ENCODE measurements at regions not wholly inside any gene's neighbourhood (a gene's known extent, or its start where the extent isn't known, plus 50 kb on each side); places are given as distances from the start of the nearest gene placed in this dataset.

GRCh38 chr6:50961611-50962010, 142.9 kb downstream of the TFAP2B start:
- no peak overlapping the region for H3K27ac Mint-ChIP-seq
- intact Hi-C loops (cut with micrococcal nuclease) = no loop called here
- CTCF ChIA-PET = no interaction called here
- TF ChIP-seq CTCF (IDR thresholded peaks at IDR 0.05) = no peak
- peaks cover 2% of the 10 kb centered on the region for H3K9me3 Mint-ChIP-seq
- no peaks in the 10 kb centered on the region for H3K36me3 Mint-ChIP-seq (ENCODE audit: low read depth)
- no peak for DNase-seq
- ATAC-seq (ENCODE audit: low read depth) = no peak
- H3K4me1 Mint-ChIP-seq = peaks cover 20% of the 10 kb centered on the region
- POLR2A ChIA-PET = no interaction called here
- no peak overlapping the region for H3K4me3 Mint-ChIP-seq
- H3K27me3 Mint-ChIP-seq = no peaks in the 10 kb centered on the region

DNA sequence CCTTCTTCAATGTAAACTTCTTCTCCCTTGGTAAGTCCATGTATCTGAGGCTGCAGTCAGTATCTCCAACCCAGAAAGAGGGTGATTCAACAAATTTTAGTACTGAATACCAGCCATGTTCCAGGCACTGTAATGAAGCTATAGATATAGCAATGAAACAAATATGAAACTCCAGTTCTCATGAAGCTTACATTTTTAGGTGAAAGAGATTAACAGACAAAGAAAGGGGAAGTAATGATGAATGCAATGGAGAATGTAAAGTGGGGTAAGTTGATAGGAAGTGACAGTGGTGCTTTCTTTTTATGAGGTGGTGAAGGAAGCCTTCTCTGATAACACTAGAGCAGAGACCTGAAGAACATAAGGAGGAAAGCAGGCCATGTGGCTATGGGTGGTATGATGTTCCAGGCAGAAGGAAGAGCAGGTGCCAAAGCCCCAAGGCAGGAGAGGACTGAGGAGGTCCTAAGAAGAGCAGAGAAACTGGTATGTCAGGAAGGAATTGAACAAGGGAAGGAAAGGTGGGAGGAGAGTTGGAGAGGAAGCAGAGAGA, 143.6 kb downstream of the TFAP2B start:
- Mint-ChIP-seq H3K36me3 (ENCODE audit: low read depth) (no peaks in the 10 kb centered on the region), H3K27me3 (no peaks in the 10 kb centered on the region), H3K4me1 (peaks cover 27% of the 10 kb centered on the region), H3K4me3 (no peak overlapping the region), H3K9me3 (peaks cover 2% of the 10 kb centered on the region), H3K27ac (no peak overlapping the region)
- CTCF ChIA-PET = no interaction called here
- DNase-seq (no peak), ATAC-seq (ENCODE audit: low read depth) (peak; percentile 34)
- intact Hi-C loops (cut with micrococcal nuclease) = no loop called here
- POLR2A ChIA-PET = no interaction called here
- TF ChIP-seq CTCF (IDR thresholded peaks at IDR 0.05) = no peak

GRCh38 chr6:50963952-50964351, 145.3 kb downstream of the TFAP2B start:
- peaks cover 2% of the 10 kb centered on the region for H3K9me3 Mint-ChIP-seq
- ATAC-seq (ENCODE audit: low read depth) = no peak
- no peak for DNase-seq
- TF ChIP-seq CTCF (IDR thresholded peaks at IDR 0.05) = no peak
- intact Hi-C loops (cut with micrococcal nuclease) = no loop called here
- no peak overlapping the region for H3K27ac Mint-ChIP-seq
- ChIA-PET CTCF (no interaction called here), POLR2A (no interaction called here)
- H3K27me3 Mint-ChIP-seq = no peaks in the 10 kb centered on the region
- H3K4me1 Mint-ChIP-seq = peaks cover 27% of the 10 kb centered on the region
- H3K36me3 Mint-ChIP-seq (ENCODE audit: low read depth) = no peaks in the 10 kb centered on the region
- no peak overlapping the region for H3K4me3 Mint-ChIP-seq

DNA sequence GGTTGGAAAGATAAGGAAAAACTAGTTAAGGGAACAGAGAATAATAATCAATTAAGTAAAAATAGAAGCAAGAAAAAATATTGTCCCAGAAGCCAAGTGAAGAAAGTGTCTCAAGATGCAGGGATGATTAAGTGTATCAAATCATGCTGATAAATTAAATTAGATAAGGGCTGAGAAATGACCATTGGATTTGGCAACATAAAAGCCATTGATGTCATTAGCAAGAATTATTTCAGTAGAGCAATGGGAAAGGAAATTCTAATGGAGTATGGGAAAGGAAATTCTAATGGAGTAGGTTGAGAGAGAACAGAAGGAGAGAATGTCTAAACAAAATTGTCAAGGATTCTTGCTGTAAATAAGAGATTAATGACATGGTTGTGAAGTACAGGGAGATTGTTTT, 146.8 kb downstream of the TFAP2B start:
- Mint-ChIP-seq H3K27ac (no peak overlapping the region), H3K9me3 (peaks cover 2% of the 10 kb centered on the region), H3K27me3 (no peaks in the 10 kb centered on the region), H3K36me3 (ENCODE audit: low read depth) (no peaks in the 10 kb centered on the region), H3K4me1 (peaks cover 27% of the 10 kb centered on the region), H3K4me3 (no peak overlapping the region)
- ATAC-seq (ENCODE audit: low read depth) (no peak), DNase-seq (no peak)
- POLR2A ChIA-PET = no interaction called here
- CTCF ChIA-PET = no interaction called here
- intact Hi-C loops (cut with micrococcal nuclease) = no loop called here
- TF ChIP-seq CTCF (IDR thresholded peaks at IDR 0.05) = no peak

DNA sequence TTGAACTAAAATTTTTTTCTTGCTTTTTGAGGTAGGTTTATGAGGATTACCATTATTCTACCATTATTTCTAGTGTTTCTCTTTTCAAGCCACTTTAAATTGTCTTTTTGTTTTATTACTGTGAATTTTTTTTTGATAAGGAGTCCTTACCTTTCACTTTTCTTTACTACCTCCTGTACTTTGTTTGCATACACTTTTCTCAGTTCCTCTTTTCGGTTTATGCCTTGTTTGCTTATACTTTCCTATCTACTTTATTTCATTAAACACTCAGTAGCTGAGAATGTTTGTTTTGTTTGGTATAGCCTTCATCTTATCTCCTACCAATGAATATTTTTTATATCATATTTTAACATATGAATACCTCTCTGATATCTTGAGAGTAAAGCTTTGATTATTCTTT, 147.9 kb downstream of the TFAP2B start:
- Mint-ChIP-seq H3K36me3 (ENCODE audit: low read depth) (no peaks in the 10 kb centered on the region), H3K27me3 (no peaks in the 10 kb centered on the region), H3K27ac (no peak overlapping the region), H3K4me1 (peaks cover 27% of the 10 kb centered on the region), H3K4me3 (no peak overlapping the region), H3K9me3 (peaks cover 2% of the 10 kb centered on the region)
- ATAC-seq (ENCODE audit: low read depth) (no peak), DNase-seq (no peak)
- CTCF ChIA-PET = no interaction called here
- intact Hi-C loops (cut with micrococcal nuclease) = no loop called here
- no peak for TF ChIP-seq CTCF (IDR thresholded peaks at IDR 0.05)
- POLR2A ChIA-PET = no interaction called here
